Spleen (tissue), 11 donors: ENCODE measurements at regions not wholly inside any gene's neighbourhood (a gene's known extent, or its start where the extent isn't known, plus 50 kb on each side); places are given as distances from the start of the nearest gene placed in this dataset.
"Not testable (repeated sequence)": the region's sequence is repeated elsewhere in the genome, so short reads cannot be mapped to it uniquely, and the experiment has no call there.

Experiments used
- DNase-seq: peaks from one replicate; pipeline ENCODE4 v3.0.0-alpha.2; 2020
- H3K27ac ChIP-seq, 8 donors: fragments of 200-600 bp; sonication (generic) in 7 of 8; 1 replicate in 4 of 8; 2 replicates in 4 of 8; pipeline versions ENCODE4 v1.5.0 to v1.8.0; 2016 to 2021; ENCODE audit warnings: inconsistent platforms in 4 of 8, mild to moderate bottlenecking in 4 of 8, moderate library complexity in 1 of 8
- H3K27me3 ChIP-seq, 7 donors: fragments of 200-600 bp; sonication (generic) in 6 of 7; replicated peaks in 1 of 7; 1 replicate in 4 of 7; 2 replicates in 3 of 7; pipeline versions ENCODE4 v1.5.0 to v1.8.0; 2016 to 2021; ENCODE audit warnings: inconsistent platforms in 3 of 7, mild to moderate bottlenecking in 1 of 7
- H3K36me3 ChIP-seq, 6 donors: fragments of 200-600 bp; sonication (generic) in 5 of 6; 1 replicate in 4 of 6; 2 replicates in 2 of 6; pipeline versions ENCODE4 v1.5.0 to v1.8.0; 2016 to 2021; ENCODE audit warnings: inconsistent platforms in 2 of 6
- H3K4me1 ChIP-seq, 6 donors: fragments of 200-600 bp; sonication (generic) in 5 of 6; 1 replicate in 3 of 6; 2 replicates in 3 of 6; pipeline versions ENCODE4 v1.5.0 to v1.8.0; 2016 to 2021; ENCODE audit warnings: inconsistent platforms in 3 of 6
- H3K4me3 ChIP-seq, 8 donors: fragments of 200-600 bp; sonication (generic) in 7 of 8; 1 replicate in 4 of 8; 2 replicates in 4 of 8; pipeline versions ENCODE4 v1.5.0 to v1.8.0; 2016 to 2021; ENCODE audit warnings: inconsistent platforms in 4 of 8, mild to moderate bottlenecking in 4 of 8, moderate library complexity in 2 of 8
- H3K9me3 ChIP-seq, 8 donors: fragments of 200-600 bp; sonication (generic) in 7 of 8; 1 replicate in 4 of 8; 2 replicates in 4 of 8; pipeline versions ENCODE4 v1.5.0 to v1.8.0; 2016 to 2021; ENCODE audit warnings: inconsistent platforms in 4 of 8
- CTCF ChIP-seq, 11 experiments: fragments of 200-600 bp in 7 of 11; fragments of 450-650 bp in 4 of 11; sonication (generic) in 4 of 11; IDR thresholded peaks in 8 of 11; conservative IDR thresholded peaks in 3 of 11; 1 replicate in 7 of 11; 2 replicates in 4 of 11; pipeline versions ENCODE4 v1.4.0 to v1.8.0; 2016 to 2021; ENCODE audit warnings: antibody characterized with exemption in 11 of 11, inconsistent platforms in 4 of 11, mild to moderate bottlenecking in 1 of 11
- POLR2A ChIP-seq, 3 donors: fragments of 450-650 bp; IDR thresholded peaks; one replicate each; pipeline ENCODE4 v1.5.1; 2017; ENCODE audit warnings: antibody characterized with exemption in 3 of 3, mild to moderate bottlenecking in 1 of 3
- POLR2AphosphoS5 ChIP-seq, 3 donors: sonication (generic); formaldehyde crosslinking; IDR thresholded peaks; one replicate each; pipeline ENCODE4 v1.5.1; 2017; ENCODE audit warnings: antibody characterized with exemption in 3 of 3
- WGBS, 5 donors: extraction: QIAGEN DNeasy Blood & Tissue Kit in 3 of 5; methylation state at CpG; one replicate each; pipeline versions ENCODE4 v1.1.5 to v1.1.7; 2013 to 2018; 5-methylcytosine and 5-hydroxymethylcytosine counted together
- intact Hi-C: fragments of 100-400 bp; cut with DNase I; formaldehyde crosslinking; loops from one replicate; pipeline ENCODE4 v1.15.0; 2023; ENCODE audit warnings: low total_unique reads
- donor health status: healthy with polysubstance abuse.
- donor health status: DM: no; HTN: no; CAD: no; lungs with moderate emphysema.
- donor health status: DM: no; HTN: no; CAD: no.
- donor health status: Bipolar disorder and iron deficiency.
- donor health status: healthy.
- donor health status: DM: no; HTN: no; CAD: no.
- donor health status: DM: yes; HTN: yes; CAD: no.

GRCh38 chr6:105868823-105869460, 217.2 kb upstream of the PRDM1 start:
- H3K36me3 ChIP-seq, result no peaks in the 10 kb centered on the region
- intact Hi-C loops, result no loop called here
- peaks cover 0 to 48% (median 6%) of the 10 kb centered on the region in 6 donors for H3K4me1 ChIP-seq
- no peak overlapping the region for H3K4me3 ChIP-seq
- TF ChIP-seq CTCF (IDR thresholded peaks at IDR 0.05 in 8 of 11, conservative IDR thresholded peaks at IDR 0.05 in 3 of 11), result no peak
- no peak for TF ChIP-seq POLR2A (IDR thresholded peaks at IDR 0.05)
- TF ChIP-seq POLR2AphosphoS5 (IDR thresholded peaks at IDR 0.05), result no peak
- no peaks in the 10 kb centered on the region for H3K9me3 ChIP-seq
- 91 to 97% (median 93%) methylated on average over 2 of the region's 2 CpGs for WGBS, 5 donors
- no peak for DNase-seq
- peak overlapping the region in 1 of 8 donors; percentile 62 for H3K27ac ChIP-seq
- no peaks in the 10 kb centered on the region for H3K27me3 ChIP-seq

- DNase-seq, result no peak
- intact Hi-C loops, result no loop called here
- Histone ChIP-seq H3K9me3 (no peaks in the 10 kb centered on the region), H3K4me3 (no peak overlapping the region), H3K36me3 (no peaks in the 10 kb centered on the region), H3K4me1 (peaks cover 0 to 51% (median 7%) of the 10 kb centered on the region in 6 donors), H3K27ac (peak overlapping the region in 3 of 8 donors; percentile 15 to 28 (median 23)), H3K27me3 (no peaks in the 10 kb centered on the region)
- WGBS, 5 donors, result 63 to 85% (median 75%) methylated on average over 2 of the region's 2 CpGs
- TF ChIP-seq POLR2A (IDR thresholded peaks at IDR 0.05), result no peak
Observed at GRCh38 chr6:105867821-105868220, 218.3 kb upstream of the PRDM1 start.

GRCh38 chr6:105867277-105867676, 218.9 kb upstream of the PRDM1 start:
- Histone ChIP-seq H3K27ac (peak overlapping the region in 3 of 8 donors; percentile 15 to 28 (median 23)), H3K9me3 (no peaks in the 10 kb centered on the region), H3K4me3 (no peak overlapping the region), H3K27me3 (no peaks in the 10 kb centered on the region), H3K4me1 (peaks cover 0 to 56% (median 8%) of the 10 kb centered on the region in 6 donors), H3K36me3 (no peaks in the 10 kb centered on the region)
- WGBS, 5 donors, result 79 to 80% (median 80%) methylated on average over 5 of the region's 5 CpGs
- intact Hi-C loops, result no loop called here
- TF ChIP-seq CTCF (IDR thresholded peaks at IDR 0.05 in 8 of 11, conservative IDR thresholded peaks at IDR 0.05 in 3 of 11), result no peak
- TF ChIP-seq POLR2AphosphoS5 (IDR thresholded peaks at IDR 0.05), result no peak
- TF ChIP-seq POLR2A (IDR thresholded peaks at IDR 0.05), result no peak
- DNase-seq, result no peak

GRCh38 chr6:105862936-105863607, 223.1 kb upstream of the PRDM1 start:
- no peaks in the 10 kb centered on the region for H3K36me3 ChIP-seq
- 52 to 74% (median 66%) methylated on average over 5 of the region's 5 CpGs for WGBS, 5 donors
- peak overlapping the region in 6 of 8 donors; percentile 2 to 58 (median 24) for H3K27ac ChIP-seq
- H3K9me3 ChIP-seq, result peaks cover 0 to 5% (median 0%) of the 10 kb centered on the region in 8 donors
- H3K27me3 ChIP-seq, result no peaks in the 10 kb centered on the region
- no peak for TF ChIP-seq POLR2AphosphoS5 (IDR thresholded peaks at IDR 0.05)
- no peak for TF ChIP-seq CTCF (IDR thresholded peaks at IDR 0.05 in 8 of 11, conservative IDR thresholded peaks at IDR 0.05 in 3 of 11)
- no peak for TF ChIP-seq POLR2A (IDR thresholded peaks at IDR 0.05)
- H3K4me3 ChIP-seq, result no peak overlapping the region
- intact Hi-C loops, result no loop called here
- no peak for DNase-seq
- H3K4me1 ChIP-seq, result peaks cover 0 to 28% (median 1%) of the 10 kb centered on the region in 6 donors

- H3K9me3 ChIP-seq, DNase-seq, H3K36me3 ChIP-seq, intact Hi-C loops, H3K27me3 ChIP-seq, H3K27ac ChIP-seq, H3K4me3 ChIP-seq: not testable (repeated sequence)
- H3K4me1 ChIP-seq, result peaks cover 0 to 19% (median 1%) of the 10 kb centered on the region in 6 donors
Observed at GRCh38 chr6:105860927-105861326, 225.2 kb upstream of the PRDM1 start.
